ENCODE measurements at regions not wholly inside any gene's neighbourhood (a gene's known extent, or its start where the extent isn't known, plus 50 kb on each side); places are given as distances from the start of the nearest gene placed in this dataset.

DNA sequence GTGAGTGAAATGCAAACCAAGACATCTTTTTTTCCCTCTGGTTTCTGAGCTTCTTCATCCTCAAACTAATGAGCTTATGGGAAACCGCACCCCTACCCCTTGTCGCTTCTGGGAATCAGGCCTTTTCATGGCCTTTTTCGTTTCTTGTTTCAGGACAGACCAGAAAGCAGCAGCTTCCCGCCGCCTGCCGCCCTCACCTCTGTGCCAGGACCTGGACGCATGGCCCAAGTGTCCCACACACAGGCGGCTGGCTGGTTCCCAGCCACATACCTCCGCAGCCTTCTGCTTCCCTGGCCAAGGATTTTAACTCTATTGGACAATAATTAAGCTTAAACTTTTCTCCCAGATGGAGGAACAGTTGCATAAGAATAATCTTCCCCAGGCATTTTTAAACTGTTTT lies 114.1 kb upstream of the SLITRK1 start:
- TF ChIP-seq, protein P1, sequence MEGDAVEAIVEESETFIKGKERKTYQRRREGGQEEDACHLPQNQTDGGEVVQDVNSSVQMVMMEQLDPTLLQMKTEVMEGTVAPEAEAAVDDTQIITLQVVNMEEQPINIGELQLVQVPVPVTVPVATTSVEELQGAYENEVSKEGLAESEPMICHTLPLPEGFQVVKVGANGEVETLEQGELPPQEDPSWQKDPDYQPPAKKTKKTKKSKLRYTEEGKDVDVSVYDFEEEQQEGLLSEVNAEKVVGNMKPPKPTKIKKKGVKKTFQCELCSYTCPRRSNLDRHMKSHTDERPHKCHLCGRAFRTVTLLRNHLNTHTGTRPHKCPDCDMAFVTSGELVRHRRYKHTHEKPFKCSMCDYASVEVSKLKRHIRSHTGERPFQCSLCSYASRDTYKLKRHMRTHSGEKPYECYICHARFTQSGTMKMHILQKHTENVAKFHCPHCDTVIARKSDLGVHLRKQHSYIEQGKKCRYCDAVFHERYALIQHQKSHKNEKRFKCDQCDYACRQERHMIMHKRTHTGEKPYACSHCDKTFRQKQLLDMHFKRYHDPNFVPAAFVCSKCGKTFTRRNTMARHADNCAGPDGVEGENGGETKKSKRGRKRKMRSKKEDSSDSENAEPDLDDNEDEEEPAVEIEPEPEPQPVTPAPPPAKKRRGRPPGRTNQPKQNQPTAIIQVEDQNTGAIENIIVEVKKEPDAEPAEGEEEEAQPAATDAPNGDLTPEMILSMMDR (conservative IDR thresholded peaks at IDR 0.05; ENCODE audit: low read length), result no peak
- no peak for TF ChIP-seq EZH2phosphoT487 (IDR thresholded peaks at IDR 0.05; ENCODE audit: borderline replicate concordance)
